DND-41 (cell line): ENCODE measurements at regions not wholly inside any gene's neighbourhood (a gene's known extent, or its start where the extent isn't known, plus 50 kb on each side); places are given as distances from the start of the nearest gene placed in this dataset.
"Not testable (repeated sequence)": the region's sequence is repeated elsewhere in the genome, so short reads cannot be mapped to it uniquely, and the experiment has no call there.

ENCODE experiments used
- ATAC-seq: fragments of 200-7000 bp; cut with Tn5 transposase; 3 replicates; pipeline ENCODE4 v1.9.1; 2021; ENCODE audit warnings: low read depth; ENCODE audit not compliant: insufficient read depth
- DNase-seq: peaks from one replicate; pipeline ENCODE4 v3.0.0-alpha.2; 2020
- H2AFZ ChIP-seq: 2 replicates; pipeline ENCODE4 v1.6.0; 2012; ENCODE audit warnings: low read depth, low read length
- H3K27ac ChIP-seq: 2 replicates; pipeline ENCODE4 v1.5.1; 2012; ENCODE audit warnings: low read length, inconsistent platforms
- H3K27me3 ChIP-seq: fragments of 200-600 bp; sonication (generic); 2 replicates; pipeline ENCODE4 v1.6.0; 2012; ENCODE audit warnings: low read length, mild to moderate bottlenecking, inconsistent platforms; ENCODE audit not compliant: insufficient read depth, poor library complexity
- H3K36me3 ChIP-seq: 2 replicates; pipeline ENCODE4 v1.5.1; 2012; ENCODE audit warnings: low read length, inconsistent platforms; ENCODE audit not compliant: insufficient read depth
- H3K4me1 ChIP-seq: 2 replicates; pipeline ENCODE4 v1.5.1; 2012; ENCODE audit warnings: mild to moderate bottlenecking, low read length; ENCODE audit not compliant: insufficient read depth
- H3K4me2 ChIP-seq: 2 replicates; pipeline ENCODE4 v1.6.0; 2012; ENCODE audit warnings: mild to moderate bottlenecking, moderate library complexity, low read length, inconsistent platforms; ENCODE audit not compliant: insufficient read depth
- H3K4me3 ChIP-seq, 2 experiments: fragments of 200-600 bp in 1 of 2; shearing (Covaris generic) in 1 of 2; 2 replicates each; pipeline ENCODE4 v1.5.1; 2012 to 2016; ENCODE audit warnings: inconsistent platforms in 2 of 2, low read length in 2 of 2, mild to moderate bottlenecking in 2 of 2, low read depth in 1 of 2, moderate library complexity in 1 of 2
- H3K79me2 ChIP-seq: 2 replicates; pipeline ENCODE4 v1.6.0; 2012; ENCODE audit warnings: low read length, inconsistent platforms; ENCODE audit not compliant: insufficient read depth
- H3K9ac ChIP-seq: 2 replicates; pipeline ENCODE4 v1.6.0; 2012; ENCODE audit warnings: low read depth, mild to moderate bottlenecking, inconsistent platforms, low read length, moderate library complexity
- H3K9me3 ChIP-seq: 2 replicates; pipeline ENCODE4 v1.5.1; 2012; ENCODE audit warnings: low read length, moderate library complexity, mild to moderate bottlenecking, inconsistent platforms; ENCODE audit not compliant: insufficient read depth, severe bottlenecking
- H4K20me1 ChIP-seq: 2 replicates; pipeline ENCODE4 v1.6.0; 2012; ENCODE audit warnings: low read length; ENCODE audit not compliant: insufficient read depth
- EZH2 ChIP-seq: IDR thresholded peaks from 3 replicates; pipeline ENCODE4 v1.6.1; 2012; ENCODE audit warnings: borderline replicate concordance, low read depth, mild to moderate bottlenecking, moderate library complexity, low read length, inconsistent platforms; ENCODE audit not compliant: severe bottlenecking
- TF ChIP-seq, protein P1 (sequence below): IDR thresholded peaks from 2 replicates; pipeline ENCODE4 v1.5.1; 2012; ENCODE audit warnings: borderline replicate concordance, low read length, moderate library complexity, mild to moderate bottlenecking; ENCODE audit not compliant: poor library complexity, severe bottlenecking; ENCODE audit errors: extremely low read depth

DNA sequence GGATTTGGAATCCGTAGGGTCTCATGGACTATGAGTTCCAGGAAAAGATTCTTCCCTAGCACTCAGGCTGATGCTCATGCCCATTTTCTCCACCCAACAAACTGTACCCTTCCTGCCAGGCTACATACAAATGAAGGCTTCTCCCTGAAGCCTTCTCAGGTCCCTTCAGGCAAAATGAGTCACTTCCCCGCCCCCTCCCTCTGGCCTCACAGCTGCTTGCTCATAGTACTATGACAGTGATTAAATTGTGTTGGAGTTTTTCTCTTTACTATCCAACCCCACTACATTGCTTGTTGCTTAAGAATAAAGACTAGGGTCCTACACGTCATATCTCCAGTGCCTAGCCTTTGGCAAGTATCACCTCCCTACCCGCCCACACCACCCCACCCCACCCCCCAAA, 207.6 kb upstream of the NFIA start:
- Histone ChIP-seq H3K27ac (no peak overlapping the region), H3K4me2 (no peak overlapping the region), H3K4me3 (no peak overlapping the region), H3K4me1 (no peaks in the 10 kb centered on the region), H3K27me3 (no peaks in the 10 kb centered on the region), H3K36me3 (no peaks in the 10 kb centered on the region), H4K20me1 (no peaks in the 10 kb centered on the region), H3K9ac (no peak overlapping the region), H3K79me2 (no peaks in the 10 kb centered on the region), H3K9me3 (no peaks in the 10 kb centered on the region), H2AFZ (no peak overlapping the region)
- no peak for TF ChIP-seq EZH2
- TF ChIP-seq, protein P1, sequence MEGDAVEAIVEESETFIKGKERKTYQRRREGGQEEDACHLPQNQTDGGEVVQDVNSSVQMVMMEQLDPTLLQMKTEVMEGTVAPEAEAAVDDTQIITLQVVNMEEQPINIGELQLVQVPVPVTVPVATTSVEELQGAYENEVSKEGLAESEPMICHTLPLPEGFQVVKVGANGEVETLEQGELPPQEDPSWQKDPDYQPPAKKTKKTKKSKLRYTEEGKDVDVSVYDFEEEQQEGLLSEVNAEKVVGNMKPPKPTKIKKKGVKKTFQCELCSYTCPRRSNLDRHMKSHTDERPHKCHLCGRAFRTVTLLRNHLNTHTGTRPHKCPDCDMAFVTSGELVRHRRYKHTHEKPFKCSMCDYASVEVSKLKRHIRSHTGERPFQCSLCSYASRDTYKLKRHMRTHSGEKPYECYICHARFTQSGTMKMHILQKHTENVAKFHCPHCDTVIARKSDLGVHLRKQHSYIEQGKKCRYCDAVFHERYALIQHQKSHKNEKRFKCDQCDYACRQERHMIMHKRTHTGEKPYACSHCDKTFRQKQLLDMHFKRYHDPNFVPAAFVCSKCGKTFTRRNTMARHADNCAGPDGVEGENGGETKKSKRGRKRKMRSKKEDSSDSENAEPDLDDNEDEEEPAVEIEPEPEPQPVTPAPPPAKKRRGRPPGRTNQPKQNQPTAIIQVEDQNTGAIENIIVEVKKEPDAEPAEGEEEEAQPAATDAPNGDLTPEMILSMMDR: no peak
- ATAC-seq (no peak), DNase-seq (no peak)

DNA sequence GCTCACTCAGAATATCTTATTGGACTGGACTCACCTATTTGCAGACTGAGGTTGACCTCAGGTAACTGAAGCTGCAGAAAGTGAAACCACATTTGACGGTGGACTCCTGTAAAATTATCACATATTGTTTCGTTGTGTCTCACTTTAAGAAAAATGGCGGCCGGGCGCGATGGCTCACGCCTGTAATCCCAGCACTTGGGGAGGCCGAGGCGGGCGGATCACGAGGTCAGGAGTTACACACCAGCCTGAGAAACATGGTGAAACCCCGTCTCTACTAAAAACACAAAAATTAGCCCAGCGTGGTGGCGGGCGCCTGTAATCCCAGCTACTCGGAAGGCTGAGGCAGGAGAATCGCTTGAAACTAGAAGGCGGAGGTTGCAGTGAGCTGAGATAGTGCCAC, 209.0 kb upstream of the NFIA start:
- not testable (repeated sequence) for H3K4me1 ChIP-seq, H3K27ac ChIP-seq, H3K27me3 ChIP-seq, H3K9ac ChIP-seq, ATAC-seq, H3K36me3 ChIP-seq, H3K9me3 ChIP-seq, H3K4me3 ChIP-seq, H2AFZ ChIP-seq, H3K4me2 ChIP-seq, H3K79me2 ChIP-seq, DNase-seq, H4K20me1 ChIP-seq

DNA sequence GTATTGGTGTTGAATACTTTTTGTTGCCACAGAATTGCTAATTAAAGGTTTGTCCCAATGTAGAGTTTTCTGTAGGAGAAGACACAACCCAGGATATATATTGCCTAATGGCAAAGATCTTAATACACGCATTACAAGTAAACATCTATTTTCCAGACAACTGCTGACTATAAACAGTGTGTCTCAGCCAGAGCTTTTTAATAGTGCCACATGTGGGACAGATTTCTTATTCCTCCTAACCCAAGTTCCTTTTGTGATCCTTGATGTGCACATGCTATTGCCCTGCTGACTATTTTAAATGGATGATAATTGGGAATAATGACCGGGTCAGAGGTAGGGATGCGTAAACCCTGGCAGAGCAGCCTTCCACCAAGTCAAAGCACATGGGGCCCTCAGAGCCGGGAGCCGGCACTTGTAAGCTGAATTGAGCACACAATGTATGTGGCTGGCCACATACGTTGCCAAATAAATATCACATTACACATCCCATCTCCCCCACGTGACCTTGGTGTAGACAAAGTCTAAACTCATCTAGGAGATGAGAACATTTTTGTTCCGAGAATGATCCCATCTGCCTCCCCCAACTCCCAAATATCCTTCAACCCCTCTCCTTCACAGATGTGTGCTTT, 209.8 kb upstream of the NFIA start:
- DNase-seq (no peak), ATAC-seq (no peak)
- TF ChIP-seq, protein P1: no peak
- no peak for TF ChIP-seq EZH2

DNA sequence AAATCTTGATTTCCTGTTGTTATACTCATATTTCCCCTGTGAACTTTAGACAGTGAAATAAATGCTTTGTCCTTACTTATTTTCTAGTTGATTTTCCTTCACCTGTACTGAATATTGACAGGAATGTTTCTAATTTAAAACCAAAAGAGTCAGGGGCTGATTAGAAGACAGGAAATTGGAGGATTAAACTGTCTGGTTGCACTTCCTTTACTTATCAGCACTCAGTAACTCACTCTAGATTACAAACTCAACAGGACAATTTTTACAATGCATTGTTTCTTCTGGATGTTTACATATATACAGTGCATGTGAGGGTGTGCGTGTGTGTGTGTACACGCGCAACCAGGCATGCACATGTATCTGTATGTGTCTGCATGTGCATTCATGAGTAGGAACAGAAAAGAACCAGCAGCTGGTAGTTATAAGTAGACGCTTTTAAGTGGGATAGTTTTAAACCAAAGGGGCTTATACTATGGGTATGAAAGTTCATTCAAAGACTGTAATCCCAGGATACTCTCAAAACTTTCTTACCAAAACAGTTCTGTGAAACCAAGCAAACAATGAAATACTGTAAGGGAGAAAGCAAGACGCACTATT, 212.0 kb upstream of the NFIA start:
- Histone ChIP-seq H3K9me3 (no peaks in the 10 kb centered on the region), H3K27me3 (no peaks in the 10 kb centered on the region), H4K20me1 (no peaks in the 10 kb centered on the region), H3K4me1 (no peaks in the 10 kb centered on the region), H3K36me3 (no peaks in the 10 kb centered on the region), H3K4me2 (no peak overlapping the region), H2AFZ (no peak overlapping the region), H3K4me3 (no peak overlapping the region), H3K79me2 (no peaks in the 10 kb centered on the region), H3K9ac (no peak overlapping the region), H3K27ac (no peak overlapping the region)
- TF ChIP-seq EZH2: no peak
- TF ChIP-seq, protein P1: no peak
- ATAC-seq (no peak), DNase-seq (no peak)

More for the DNA sequence above, 209.8 kb upstream of the NFIA start:
- Histone ChIP-seq H3K4me3 (no peak overlapping the region), H3K9me3 (no peaks in the 10 kb centered on the region), H3K4me2 (no peak overlapping the region), H3K9ac (no peak overlapping the region), H3K4me1 (no peaks in the 10 kb centered on the region), H3K36me3 (no peaks in the 10 kb centered on the region), H3K79me2 (no peaks in the 10 kb centered on the region), H3K27ac (no peak overlapping the region), H2AFZ (no peak overlapping the region), H3K27me3 (no peaks in the 10 kb centered on the region), H4K20me1 (no peaks in the 10 kb centered on the region)
